ENCODE measurements at regions not wholly inside any gene's neighbourhood (a gene's known extent, or its start where the extent isn't known, plus 50 kb on each side); places are given as distances from the start of the nearest gene placed in this dataset.

DNA sequence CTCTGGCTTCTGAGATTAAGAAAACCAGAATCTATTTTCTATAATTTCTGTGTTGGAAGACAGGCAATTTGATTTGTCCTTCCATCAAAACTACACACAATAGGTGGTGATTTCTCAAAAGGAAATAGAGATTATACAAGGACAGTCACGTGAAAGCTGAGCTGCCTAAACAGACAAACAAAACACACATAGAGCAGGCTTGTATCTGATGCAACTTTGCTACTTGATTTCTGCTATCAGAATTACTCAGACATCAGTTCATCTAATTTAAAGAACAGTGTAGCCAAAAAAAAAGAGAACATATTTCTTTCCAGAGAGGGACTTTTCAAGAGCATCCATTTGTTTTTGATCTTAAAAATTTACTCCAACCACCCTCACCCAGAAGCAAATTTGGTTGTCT is 2128.3 kb upstream of the C9orf72 start:
- TF ChIP-seq, protein P1, sequence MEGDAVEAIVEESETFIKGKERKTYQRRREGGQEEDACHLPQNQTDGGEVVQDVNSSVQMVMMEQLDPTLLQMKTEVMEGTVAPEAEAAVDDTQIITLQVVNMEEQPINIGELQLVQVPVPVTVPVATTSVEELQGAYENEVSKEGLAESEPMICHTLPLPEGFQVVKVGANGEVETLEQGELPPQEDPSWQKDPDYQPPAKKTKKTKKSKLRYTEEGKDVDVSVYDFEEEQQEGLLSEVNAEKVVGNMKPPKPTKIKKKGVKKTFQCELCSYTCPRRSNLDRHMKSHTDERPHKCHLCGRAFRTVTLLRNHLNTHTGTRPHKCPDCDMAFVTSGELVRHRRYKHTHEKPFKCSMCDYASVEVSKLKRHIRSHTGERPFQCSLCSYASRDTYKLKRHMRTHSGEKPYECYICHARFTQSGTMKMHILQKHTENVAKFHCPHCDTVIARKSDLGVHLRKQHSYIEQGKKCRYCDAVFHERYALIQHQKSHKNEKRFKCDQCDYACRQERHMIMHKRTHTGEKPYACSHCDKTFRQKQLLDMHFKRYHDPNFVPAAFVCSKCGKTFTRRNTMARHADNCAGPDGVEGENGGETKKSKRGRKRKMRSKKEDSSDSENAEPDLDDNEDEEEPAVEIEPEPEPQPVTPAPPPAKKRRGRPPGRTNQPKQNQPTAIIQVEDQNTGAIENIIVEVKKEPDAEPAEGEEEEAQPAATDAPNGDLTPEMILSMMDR (IDR thresholded peaks at IDR 0.05; ENCODE audit: low read depth, low read length), result no peak
- H3K4me3 ChIP-seq (ENCODE audit: low read depth, low read length), result no peak overlapping the region

DNA sequence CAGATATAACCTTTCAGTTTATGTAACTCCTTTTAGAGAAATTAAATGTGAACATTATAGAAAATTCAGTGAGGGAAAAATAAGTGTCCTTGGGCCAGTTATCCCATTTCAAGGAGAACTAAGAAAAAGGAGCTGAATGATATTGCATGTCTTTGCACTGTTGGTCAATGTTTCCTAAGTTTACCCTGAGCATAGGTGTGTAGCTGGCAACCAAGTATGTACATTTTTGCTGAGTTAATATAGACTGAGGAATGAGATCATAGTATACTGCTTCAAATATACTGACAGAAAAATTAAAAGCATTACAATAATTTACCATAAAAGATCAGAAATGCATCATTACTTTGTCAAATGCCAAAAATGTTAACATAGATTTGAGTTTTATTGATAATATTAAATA is 2128.7 kb upstream of the C9orf72 start:
- H3K4me3 ChIP-seq (ENCODE audit: low read depth, low read length), result no peak overlapping the region
- TF ChIP-seq, protein P1 (IDR thresholded peaks at IDR 0.05; ENCODE audit: low read depth, low read length), result no peak

DNA sequence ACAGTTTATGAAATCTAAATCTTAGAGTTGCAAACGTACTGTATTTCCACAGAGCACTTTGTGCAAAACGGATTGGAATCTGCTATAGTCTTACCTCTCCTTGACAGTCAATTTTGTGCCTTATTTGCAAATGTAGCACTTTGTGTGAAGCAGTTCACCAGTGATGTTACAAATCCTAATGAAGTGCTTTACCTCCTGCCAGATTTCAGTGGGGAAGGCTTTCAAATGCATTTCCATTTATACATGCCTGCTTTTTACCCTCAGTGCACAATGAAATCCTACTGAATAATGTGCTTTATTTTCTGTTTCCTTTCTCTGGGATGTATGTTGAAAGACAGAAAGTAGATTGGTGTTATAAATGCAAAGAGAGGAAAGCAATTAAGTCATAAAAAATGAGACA is 2141.6 kb upstream of the C9orf72 start:
- H3K4me3 ChIP-seq (ENCODE audit: low read depth, low read length), result no peak overlapping the region
- TF ChIP-seq, protein P1 (IDR thresholded peaks at IDR 0.05; ENCODE audit: low read depth, low read length), result no peak

GRCh38 chr9:29717631-29718030 is 2144.3 kb upstream of the C9orf72 start:
- no peak overlapping the region for H3K4me3 ChIP-seq (ENCODE audit: low read depth, low read length)
- TF ChIP-seq, protein P1 (IDR thresholded peaks at IDR 0.05; ENCODE audit: low read depth, low read length), result no peak

DNA sequence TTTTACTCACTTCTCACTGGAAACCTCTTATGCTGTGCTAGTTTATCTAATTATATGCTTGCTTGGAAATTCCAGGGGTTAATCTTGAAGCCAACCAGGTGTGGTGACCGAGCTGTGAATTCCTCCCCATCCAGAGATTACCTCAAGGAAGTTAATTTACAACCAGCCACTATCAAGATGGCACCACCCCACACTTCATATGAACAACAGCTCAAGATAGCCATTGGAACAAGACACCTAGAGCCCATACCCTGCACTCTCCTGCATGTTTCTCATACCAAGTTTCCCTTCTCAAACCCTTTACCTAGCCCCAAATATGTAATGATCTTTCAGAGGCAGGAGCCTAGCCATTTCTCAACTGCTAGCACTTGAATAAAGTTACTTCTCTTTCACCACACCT is 2156.9 kb upstream of the C9orf72 start:
- TF ChIP-seq, protein P1 (IDR thresholded peaks at IDR 0.05; ENCODE audit: low read depth, low read length), result no peak
- H3K4me3 ChIP-seq (ENCODE audit: low read depth, low read length), result no peak overlapping the region

- H3K4me3 ChIP-seq (ENCODE audit: low read depth, low read length), result no peak overlapping the region
- TF ChIP-seq, protein P1 (IDR thresholded peaks at IDR 0.05; ENCODE audit: low read depth, low read length), result no peak
Measured at GRCh38 chr9:29740518-29740917, 2167.2 kb upstream of the C9orf72 start.

- TF ChIP-seq, protein P1 (IDR thresholded peaks at IDR 0.05; ENCODE audit: low read depth, low read length), result no peak
Measured at GRCh38 chr9:29741169-29741568, 2167.9 kb upstream of the C9orf72 start.

More at GRCh38 chr9:29741169-29741568, 2167.9 kb upstream of the C9orf72 start:
- H3K4me3 ChIP-seq (ENCODE audit: low read depth, low read length), result no peak overlapping the region

Measured in WI38 (cell line).